Heart left ventricle (tissue), 13 donors: ENCODE measurements at regions not wholly inside any gene's neighbourhood (a gene's known extent, or its start where the extent isn't known, plus 50 kb on each side); places are given as distances from the start of the nearest gene placed in this dataset.

Experiments
- POLR2A ChIP-seq, 2 donors: fragments of 450-650 bp; IDR thresholded peaks; one replicate each; pipeline ENCODE4 v1.6.1; 2017; ENCODE audit warnings: antibody characterized with exemption in 2 of 2, mild to moderate bottlenecking in 2 of 2, moderate library complexity in 2 of 2
- TF ChIP-seq, protein P1 (sequence below), 12 donors: fragments of 200-600 bp; sonication (generic) in 4 of 12; IDR thresholded peaks; one replicate each; pipeline versions ENCODE4 v1.5.0 to v1.8.0; 2018 to 2022; ENCODE audit warnings: antibody characterized with exemption in 12 of 12, mild to moderate bottlenecking in 5 of 12
- donor health status: ischemic (EF 13 %, LVEDD 7.1; RV severe dilation, severe dysfunction).
- donor health status: DM: no; HTN: yes; CAD: no.
- donor health status: DM: no; HTN: no; CAD: no.
- donor health status: ischemic (EF 25% LVEDD 6.9; RV normal size, moderate dysfunction).
- donor health status: ischemic (EF 25% LVEDD 5.7; RV mildly dilated, moderate dysfunction).
- donor health status: ischemic (EF 35%, LVEDD 5.7; RV mildly dilated, moderate dysfunction).
- donor health status: nonischemic (EF 11% LVEDD 7.7; RV severe dilation, severe dysfunction).
- donor health status: DM: yes; HTN: yes; CAD: no.
- donor health status: PGD.
- donor health status: ischemic (EF 29% LVEDD 5.4; RV normal size, mild dysfunction).
- donor health status: nonischemic (EF 23%, LVEDD 6.1; RV moderate dilation, normal function).

DNA sequence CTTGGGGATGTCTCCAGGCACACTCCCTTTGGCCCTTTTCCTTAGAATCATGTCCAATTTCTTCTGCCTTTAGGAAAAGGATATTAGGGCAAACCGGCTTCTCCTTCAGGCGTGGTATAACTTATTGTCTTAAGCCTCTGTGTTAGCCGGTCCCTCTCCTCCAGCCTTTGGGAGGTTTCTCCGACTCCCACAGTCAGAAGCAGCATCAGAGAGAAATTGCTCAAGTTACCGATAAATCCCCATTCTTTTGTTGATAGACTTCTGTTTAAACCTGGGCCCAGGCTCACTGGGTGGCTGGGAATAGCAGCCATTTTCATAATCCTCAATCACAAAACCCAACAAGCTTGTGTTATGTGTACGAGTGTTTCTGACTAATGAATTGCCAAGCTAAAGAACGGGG, 85.4 kb upstream of the KAZN start:
- TF ChIP-seq POLR2A (IDR thresholded peaks at IDR 0.05): no peak
- TF ChIP-seq, protein P1, sequence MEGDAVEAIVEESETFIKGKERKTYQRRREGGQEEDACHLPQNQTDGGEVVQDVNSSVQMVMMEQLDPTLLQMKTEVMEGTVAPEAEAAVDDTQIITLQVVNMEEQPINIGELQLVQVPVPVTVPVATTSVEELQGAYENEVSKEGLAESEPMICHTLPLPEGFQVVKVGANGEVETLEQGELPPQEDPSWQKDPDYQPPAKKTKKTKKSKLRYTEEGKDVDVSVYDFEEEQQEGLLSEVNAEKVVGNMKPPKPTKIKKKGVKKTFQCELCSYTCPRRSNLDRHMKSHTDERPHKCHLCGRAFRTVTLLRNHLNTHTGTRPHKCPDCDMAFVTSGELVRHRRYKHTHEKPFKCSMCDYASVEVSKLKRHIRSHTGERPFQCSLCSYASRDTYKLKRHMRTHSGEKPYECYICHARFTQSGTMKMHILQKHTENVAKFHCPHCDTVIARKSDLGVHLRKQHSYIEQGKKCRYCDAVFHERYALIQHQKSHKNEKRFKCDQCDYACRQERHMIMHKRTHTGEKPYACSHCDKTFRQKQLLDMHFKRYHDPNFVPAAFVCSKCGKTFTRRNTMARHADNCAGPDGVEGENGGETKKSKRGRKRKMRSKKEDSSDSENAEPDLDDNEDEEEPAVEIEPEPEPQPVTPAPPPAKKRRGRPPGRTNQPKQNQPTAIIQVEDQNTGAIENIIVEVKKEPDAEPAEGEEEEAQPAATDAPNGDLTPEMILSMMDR (IDR thresholded peaks at IDR 0.05): no peak
